GM19043 (cell line): ENCODE measurements at regions not wholly inside any gene's neighbourhood (a gene's known extent, or its start where the extent isn't known, plus 50 kb on each side); places are given as distances from the start of the nearest gene placed in this dataset.
"Not testable (repeated sequence)": the region's sequence is repeated elsewhere in the genome, so short reads cannot be mapped to it uniquely, and the experiment has no call there.

Experiments used
- ATAC-seq: cut with Tn5 transposase; IDR thresholded peaks from one replicate; pipeline ENCODE4 v1.9.1; 2021; ENCODE audit warnings: low read depth; ENCODE audit not compliant: unreplicated experiment

DNA sequence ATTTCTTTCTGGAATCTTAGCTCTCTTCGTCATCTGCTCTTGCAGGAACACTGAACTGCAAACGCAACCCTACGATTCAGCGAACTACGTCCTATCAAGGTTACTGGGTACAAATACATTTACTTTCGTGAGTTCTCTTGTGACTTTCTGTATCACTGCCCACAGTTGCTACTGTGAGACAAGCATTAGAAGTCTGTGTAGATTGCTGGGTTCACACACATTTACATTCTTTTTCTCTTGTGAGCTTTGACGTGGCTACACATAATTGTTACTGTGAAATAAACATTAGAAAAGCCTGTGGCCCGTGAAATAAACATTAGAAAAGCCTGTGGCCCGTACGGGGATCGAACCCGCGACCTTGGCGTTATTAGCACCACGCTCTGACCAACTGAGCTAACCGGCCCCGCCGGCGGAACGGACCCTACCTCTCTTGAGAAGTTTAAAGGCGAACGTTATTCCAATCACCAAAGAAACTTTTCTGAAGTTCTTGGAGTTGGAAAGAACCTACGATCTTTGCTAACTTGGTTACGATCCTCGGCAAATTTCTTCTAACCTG is 61.2 kb upstream of the ZNF322 start:
- not testable (repeated sequence) for ATAC-seq

DNA sequence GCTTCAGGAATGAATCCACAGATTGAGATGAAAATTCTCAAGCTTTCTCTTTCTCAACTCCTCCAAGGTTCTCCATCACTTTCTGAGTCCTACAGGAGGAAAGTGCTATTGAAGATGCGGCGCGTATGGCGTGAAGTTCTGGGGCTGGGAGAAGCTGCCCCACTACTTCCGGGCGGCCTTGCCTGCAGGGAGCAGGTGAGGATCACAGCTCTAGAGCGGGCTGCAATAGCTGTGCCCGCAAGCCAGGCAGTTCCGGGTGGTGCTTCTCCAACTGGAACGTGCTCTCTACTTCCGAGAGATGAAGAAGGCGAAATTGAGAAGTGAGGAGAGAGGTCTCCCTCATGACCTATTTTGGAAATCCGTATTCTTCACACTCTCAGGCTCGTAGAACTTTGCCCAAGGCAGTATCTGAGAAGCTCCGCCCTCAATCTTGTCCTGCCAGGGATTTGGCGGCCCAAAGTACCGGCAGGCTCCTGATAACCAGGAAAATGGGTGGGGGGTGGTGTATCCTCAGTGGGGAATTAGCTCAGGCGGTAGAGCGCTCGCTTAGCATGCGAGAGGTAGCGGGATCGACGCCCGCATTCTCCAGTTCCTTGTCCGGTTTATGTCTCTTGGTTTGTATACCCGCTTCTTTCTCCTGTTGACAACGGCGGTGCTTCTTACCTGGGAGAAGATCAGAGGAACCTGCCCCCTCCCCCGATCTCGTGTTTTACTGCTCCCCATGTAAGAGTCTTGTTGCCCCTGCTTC is 70.6 kb upstream of the ZNF322 start:
- ATAC-seq, result not testable (repeated sequence)

DNA sequence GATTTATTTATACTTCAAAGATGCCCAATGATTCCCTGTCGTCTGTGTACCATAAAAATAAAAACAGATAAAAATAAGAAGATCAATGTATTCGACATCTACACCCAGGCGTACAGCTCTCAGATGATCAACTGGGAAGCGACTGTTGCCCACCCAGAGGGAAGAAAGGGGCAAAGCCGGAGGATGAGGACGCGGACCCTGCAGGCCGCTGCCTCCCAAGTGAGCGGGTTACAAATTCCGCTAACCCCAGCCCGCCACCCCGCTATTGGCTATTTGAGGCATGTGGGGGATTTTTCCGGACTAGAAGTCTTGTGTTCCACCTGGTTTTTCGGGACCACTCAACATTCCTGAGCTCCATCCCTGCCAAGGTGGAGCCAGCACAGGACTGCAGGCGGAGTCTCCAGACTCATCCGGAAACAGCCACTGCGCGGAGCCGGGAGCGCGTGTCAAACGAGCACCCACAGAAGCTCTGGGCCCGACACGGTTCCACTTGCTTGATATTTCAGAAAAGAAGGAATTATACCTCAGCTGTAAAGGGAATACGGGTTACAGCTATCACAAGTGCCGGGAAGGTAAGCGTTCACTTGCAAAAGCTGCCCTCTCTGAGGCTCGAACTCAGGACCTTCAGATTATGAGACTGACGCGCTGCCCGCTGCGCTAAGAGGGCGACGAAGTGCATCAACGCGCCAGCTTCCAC is 75.4 kb upstream of the ZNF322 start:
- not testable (repeated sequence) for ATAC-seq

DNA sequence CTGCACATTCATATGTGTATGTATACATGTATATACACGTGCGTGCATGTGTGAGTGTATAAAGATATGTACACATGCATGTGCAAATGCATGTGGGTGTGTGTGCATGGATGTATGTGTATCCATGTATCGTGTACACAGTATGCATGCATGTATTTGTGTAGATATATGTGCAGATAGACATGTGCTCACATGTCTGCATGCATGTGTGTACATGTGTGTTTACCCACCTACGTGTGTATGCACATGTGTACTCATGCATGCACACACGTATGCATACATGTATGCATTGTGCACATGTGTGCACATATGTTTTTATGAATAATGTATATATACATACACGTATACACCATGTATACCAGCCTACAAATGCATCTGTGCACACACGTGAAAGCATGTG is 80.3 kb upstream of the ZNF322 start:
- ATAC-seq, result no peak

DNA sequence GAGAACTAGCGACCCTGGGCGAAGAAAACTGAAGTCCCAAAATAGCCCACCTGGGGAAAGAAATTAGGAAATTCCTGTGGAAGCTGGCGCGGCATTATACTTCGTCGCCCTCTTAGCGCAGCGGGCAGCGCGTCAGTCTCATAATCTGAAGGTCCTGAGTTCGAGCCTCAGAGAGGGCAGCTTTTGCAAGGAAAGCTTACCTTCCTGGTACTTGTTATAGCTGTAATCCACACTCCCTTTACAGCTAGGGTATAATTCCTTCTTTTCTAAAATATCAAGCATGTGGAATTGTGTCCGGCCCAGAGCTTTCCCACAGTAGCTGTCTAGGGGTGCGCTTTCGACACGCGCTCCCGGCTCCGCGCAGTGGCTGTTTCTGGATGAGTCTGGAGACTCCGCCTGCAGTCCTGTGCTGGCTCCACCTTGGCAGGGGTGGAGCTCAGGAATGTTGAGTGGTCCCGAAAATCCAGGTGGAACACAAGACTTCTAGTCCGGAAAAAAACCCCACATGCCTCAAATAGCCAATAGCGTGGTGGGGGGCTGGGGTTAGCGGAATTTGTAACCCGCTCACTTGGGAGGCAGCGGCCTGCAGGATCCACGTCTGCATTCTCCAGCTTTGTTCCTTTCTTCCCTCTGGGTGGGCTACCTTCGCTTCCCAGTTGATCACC is 83.7 kb upstream of the ZNF322 start:
- ATAC-seq, result no peak

DNA sequence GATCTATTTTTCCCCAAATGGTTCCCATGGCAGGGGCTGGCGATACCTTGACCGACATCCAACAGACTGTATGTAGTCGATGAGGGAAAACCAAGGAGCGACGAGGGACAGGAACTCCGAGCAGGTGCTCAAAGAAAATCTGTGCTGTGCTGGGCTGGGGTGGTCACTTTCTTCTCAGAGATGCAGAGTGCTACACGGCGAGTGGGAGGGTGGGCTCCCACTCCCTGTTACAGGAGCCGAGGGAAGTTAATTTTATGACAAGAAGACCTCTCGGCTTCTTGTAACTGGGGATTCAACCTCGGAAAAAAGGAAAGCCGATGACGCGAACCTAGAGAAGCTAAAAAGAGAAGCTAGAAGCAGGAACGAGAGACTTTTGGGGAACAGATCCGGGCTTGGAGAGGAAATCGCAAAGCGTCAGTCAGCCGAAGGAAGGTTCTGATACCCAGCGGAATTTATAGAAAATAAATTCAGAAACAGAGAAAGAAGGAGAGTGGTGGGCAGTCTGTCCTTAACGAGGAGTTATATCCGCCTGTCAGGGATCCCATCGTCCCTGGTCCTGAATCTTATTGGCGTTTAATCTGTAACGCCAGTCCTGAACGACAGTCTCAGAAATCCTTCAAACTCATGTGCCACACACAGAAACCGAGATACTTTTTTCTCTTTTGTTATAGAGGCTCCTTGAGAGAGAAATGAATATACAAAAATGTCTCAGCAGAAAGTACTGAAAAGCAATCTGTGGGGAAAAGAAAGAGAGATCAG is 84.6 kb upstream of the ZNF322 start:
- ATAC-seq, result no peak

DNA sequence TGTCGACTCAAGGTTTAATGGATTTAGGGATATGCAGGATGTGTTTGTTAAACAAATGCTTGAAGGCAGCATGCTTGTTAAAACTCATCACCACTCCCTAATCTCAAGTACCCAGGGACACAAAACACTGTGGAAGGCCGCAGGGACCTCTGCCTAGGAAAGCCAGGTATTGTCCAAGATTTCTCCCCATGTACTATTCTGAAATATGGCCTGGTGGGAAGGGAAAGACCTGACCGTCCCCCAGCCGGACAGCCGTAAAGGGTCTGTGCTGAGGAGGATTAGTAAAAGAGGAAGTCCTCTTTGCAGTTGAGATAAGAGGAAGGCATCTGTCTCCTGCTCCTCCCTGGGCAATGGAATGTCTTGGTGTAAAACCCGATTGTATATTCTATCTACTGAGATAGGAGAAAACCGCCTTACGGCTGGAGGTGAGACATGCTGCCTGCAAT is 85.3 kb upstream of the ZNF322 start:
- ATAC-seq, result not testable (repeated sequence)

DNA sequence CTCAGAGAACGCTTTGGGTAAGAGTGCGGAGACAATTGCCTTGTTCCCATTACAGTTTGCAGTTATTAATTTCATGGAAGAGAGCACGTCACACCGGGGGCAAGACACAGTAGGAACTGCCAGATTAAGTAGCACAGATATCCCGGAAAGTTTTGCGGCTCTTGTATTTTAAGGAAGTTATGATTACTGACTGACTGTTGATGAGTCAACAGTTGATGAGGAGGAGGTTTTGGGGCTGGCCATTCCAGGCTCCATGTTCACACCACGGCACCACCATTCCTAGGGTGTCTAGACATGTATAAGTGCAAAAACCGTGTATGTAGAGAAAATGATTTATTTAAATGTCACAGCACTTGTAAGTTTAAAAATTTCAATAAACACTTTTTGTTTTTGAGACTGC is 86.4 kb upstream of the ZNF322 start:
- ATAC-seq, result not testable (repeated sequence)

DNA sequence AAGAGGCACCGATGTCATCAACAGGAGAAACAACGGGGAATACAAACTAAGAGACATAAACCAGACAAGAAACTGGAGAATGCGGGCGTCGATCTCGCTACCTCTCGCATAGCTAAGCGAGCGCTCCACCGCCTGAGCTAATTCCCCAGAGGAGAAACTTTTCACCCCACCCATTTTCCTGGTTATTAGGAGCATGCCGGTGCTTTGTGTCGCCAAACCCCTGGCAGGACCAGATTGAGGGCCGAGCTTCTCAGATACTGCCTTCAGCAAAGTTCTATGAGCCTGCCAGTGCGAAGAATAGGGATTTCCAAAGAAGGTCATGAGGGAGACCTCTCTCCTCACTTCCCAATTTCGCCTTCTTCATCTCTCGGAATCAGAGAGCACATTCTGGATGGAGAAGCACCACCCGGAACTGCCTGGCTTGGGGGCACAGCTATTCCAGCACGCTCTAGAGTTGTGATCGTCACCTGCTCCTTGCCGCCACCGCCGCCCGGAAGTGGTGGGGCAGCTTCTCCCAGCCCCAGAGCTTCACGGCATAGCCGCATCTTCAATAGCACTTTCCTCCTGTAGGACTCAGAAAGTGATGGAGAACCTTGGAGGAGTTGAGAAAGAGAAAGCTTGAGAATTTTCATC is 89.7 kb upstream of the ZNF322 start:
- ATAC-seq, result not testable (repeated sequence)

DNA sequence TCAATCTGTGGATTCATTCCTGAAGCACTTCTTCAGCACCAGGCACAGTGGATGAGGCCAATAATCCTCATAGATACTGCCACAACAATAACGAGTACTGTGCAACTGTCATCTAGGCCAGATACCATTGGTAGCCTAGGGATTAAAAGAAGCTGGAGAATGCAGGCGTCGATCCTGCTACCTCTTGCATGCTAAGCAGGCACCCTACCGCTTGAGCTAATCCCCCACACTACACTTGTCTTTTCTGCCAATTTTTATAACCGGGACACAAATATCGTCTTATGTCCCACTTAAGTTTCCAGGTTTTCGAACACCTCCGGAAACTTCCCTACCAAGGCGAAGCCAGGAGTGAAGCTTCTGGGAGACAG is 90.2 kb upstream of the ZNF322 start:
- not testable (repeated sequence) for ATAC-seq

DNA sequence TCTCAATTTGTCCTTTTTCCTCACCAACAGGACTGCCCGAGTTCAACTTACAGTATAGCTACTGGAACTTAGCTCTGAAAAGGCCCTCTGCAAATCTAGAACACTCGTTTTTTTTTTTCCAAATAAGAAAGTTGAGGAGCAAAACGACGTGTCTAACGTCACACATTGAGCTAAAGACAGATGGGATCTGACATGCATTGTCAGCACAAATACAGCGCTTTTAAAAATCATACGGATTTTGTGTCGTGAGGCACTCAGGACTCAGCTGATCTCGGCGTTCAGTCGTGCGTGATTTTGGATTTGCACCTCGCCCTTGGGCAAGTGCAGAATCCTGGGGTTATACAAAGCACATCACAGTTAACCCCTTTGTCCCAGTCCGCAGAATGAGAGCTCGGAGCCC is 94.7 kb upstream of the ZNF322 start:
- no peak for ATAC-seq

DNA sequence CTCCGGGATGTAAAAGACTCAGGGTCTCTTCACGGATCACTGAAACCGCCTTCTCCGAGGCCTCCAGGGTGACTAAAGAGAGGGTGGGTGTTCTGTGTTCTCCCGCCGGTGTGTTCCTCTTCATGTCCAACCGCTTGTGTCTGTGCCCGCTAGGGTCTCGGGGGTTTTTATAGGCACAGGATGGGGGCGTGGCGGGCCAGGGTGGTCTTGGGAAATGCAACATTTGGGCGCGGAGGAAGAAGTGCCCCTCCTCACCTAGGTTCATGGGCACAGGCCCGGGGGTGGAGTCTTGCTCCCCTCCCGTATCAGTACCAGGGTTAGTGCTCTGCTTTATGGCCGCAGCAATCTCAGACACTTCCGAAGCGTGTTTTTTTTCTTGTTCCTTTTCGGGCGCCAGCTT is 95.3 kb upstream of the ZNF322 start:
- ATAC-seq, result not testable (repeated sequence)

DNA sequence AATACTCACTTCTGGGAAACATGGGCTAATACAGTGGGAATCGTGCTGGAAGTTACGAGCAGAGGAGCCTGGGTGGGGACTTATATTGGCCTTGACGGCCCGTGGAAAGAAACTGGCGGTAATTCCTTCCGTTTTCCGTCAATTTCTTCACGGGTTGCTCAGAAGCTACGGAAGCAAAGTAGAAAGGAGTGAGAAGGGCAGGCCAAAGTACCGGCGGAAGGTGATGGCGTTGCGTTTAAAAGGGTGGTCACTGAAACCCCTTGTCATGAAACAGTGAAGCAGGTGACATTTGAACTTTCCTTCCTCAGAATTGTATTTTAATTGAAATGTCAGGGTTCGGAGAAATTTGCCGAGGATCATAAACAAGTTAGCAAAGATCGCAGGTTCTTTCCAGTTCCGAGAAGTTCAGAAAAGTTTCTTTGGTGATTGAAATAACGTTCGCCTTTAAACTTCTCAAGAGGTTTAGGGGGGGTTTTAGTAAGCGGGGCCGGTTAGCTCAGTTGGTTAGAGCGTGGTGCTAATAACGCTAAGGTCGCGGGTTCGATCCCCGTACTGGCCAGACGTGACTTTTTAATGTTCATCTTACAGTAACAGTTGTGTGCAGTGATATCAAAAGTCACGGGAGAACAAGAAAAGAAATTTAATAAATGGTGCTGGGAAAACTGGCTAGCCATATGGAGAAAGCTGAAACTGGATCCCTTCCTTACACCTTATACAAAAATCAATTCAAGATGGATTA is 96.7 kb upstream of the ZNF322 start:
- not testable (repeated sequence) for ATAC-seq

DNA sequence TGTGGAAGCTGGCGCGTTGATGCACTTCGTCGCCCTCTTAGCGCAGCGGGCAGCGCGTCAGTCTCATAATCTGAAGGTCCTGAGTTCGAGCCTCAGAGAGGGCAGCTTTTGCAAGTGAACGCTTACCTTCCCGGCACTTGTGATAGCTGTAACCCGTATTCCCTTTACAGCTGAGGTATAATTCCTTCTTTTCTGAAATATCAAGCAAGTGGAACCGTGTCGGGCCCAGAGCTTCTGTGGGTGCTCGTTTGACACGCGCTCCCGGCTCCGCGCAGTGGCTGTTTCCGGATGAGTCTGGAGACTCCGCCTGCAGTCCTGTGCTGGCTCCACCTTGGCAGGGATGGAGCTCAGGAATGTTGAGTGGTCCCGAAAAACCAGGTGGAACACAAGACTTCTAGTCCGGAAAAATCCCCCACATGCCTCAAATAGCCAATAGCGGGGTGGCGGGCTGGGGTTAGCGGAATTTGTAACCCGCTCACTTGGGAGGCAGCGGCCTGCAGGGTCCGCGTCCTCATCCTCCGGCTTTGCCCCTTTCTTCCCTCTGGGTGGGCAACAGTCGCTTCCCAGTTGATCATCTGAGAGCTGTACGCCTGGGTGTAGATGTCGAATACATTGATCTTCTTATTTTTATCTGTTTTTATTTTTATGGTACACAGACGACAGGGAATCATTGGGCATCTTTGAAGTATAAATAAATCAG is 106.8 kb upstream of the ZNF322 start:
- ATAC-seq, result not testable (repeated sequence)

DNA sequence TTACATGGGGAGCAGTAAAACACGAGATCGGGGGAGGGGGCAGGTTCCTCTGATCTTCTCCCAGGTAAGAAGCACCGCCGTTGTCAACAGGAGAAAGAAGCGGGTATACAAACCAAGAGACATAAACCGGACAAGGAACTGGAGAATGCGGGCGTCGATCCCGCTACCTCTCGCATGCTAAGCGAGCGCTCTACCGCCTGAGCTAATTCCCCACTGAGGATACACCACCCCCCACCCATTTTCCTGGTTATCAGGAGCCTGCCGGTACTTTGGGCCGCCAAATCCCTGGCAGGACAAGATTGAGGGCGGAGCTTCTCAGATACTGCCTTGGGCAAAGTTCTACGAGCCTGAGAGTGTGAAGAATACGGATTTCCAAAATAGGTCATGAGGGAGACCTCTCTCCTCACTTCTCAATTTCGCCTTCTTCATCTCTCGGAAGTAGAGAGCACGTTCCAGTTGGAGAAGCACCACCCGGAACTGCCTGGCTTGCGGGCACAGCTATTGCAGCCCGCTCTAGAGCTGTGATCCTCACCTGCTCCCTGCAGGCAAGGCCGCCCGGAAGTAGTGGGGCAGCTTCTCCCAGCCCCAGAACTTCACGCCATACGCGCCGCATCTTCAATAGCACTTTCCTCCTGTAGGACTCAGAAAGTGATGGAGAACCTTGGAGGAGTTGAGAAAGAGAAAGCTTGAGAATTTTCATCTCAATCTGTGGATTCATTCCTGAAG is 111.6 kb upstream of the ZNF322 start:
- ATAC-seq, result not testable (repeated sequence)

DNA sequence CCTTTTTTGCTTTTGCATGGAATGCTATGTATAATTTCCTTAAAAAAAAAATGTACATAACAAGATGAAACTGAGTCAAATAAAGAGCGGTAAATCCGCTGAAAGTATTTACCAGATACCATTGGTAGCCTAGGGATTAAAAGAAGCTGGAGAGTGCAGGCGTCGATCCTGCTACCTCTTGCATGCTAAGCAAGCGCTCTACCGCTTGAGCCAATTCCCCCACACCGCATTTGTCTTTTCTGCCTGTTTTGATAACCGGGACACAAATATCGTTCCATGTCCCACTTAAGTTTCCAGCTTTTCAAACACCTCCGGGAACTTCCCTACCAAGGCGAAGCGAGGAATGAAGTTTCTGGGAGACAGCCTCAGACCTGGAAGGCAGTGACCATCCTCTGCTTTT is 113.9 kb upstream of the ZNF322 start:
- ATAC-seq, result not testable (repeated sequence)

DNA sequence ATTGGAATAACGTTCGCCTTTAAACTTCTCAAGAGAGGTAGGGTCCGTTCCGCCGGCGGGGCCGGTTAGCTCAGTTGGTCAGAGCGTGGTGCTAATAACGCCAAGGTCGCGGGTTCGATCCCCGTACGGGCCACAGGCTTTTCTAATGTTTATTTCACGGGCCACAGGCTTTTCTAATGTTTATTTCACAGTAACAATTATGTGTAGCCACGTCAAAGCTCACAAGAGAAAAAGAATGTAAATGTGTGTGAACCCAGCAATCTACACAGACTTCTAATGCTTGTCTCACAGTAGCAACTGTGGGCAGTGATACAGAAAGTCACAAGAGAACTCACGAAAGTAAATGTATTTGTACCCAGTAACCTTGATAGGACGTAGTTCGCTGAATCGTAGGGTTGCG is 121.0 kb upstream of the ZNF322 start:
- not testable (repeated sequence) for ATAC-seq
